ENCODE measurements at regions not wholly inside any gene's neighbourhood (a gene's known extent, or its start where the extent isn't known, plus 50 kb on each side); places are given as distances from the start of the nearest gene placed in this dataset.

GRCh38 chr16:26645614-26646013 lies 421.1 kb upstream of the C16orf82 start:
- TF ChIP-seq CTCF (IDR thresholded peaks at IDR 0.05) = no peak
- Mint-ChIP-seq H3K27me3 (peaks cover 18% of the 10 kb centered on the region), H3K36me3 (ENCODE audit: low read depth) (no peaks in the 10 kb centered on the region), H3K4me1 (ENCODE audit: low read depth) (no peaks in the 10 kb centered on the region), H3K4me3 (no peak overlapping the region), H3K27ac (no peak overlapping the region), H3K9me3 (no peaks in the 10 kb centered on the region)
- H3K27me3 ChIP-seq (ENCODE audit: control insufficient read depth in 1 of 2, insufficient read depth in 2 of 2, low read length in 2 of 2) = no peaks in the 10 kb centered on the region
- no peak overlapping the region for H3K4me3 ChIP-seq (ENCODE audit: low read length)
- ChIA-PET POLR2A (no interaction called here), CTCF (interaction anchor here (0.5 to 1.5 kb wide), 5 partner anchors 12 to 534 kb away, joined by 3 to 4 read pairs (median 3); no protein-coding TSS in a partner anchor)
- H3K36me3 ChIP-seq (ENCODE audit: insufficient read depth, low read length) = no peaks in the 10 kb centered on the region
- intact Hi-C loops (cut with DNase I, micrococcal nuclease) = no loop called here
- peaks cover 5% of the 10 kb centered on the region for H3K4me1 ChIP-seq (ENCODE audit: insufficient read depth, low read length)
- peak in 8 of 14 experiments; percentile 2 to 50 (median 28) for DNase-seq
- H3K9me3 ChIP-seq (ENCODE audit: control insufficient read depth in 1 of 2, insufficient read depth in 1 of 2, low read length in 2 of 2) = no peaks in the 10 kb centered on the region
- no peak overlapping the region for H3K27ac ChIP-seq (ENCODE audit: low read depth in 1 of 2, low read length in 2 of 2)
- no peak for ATAC-seq (ENCODE audit: poor library complexity)

GRCh38 chr16:26647870-26648269 lies 418.9 kb upstream of the C16orf82 start:
- Mint-ChIP-seq H3K36me3 (ENCODE audit: low read depth) (no peaks in the 10 kb centered on the region), H3K9me3 (no peaks in the 10 kb centered on the region), H3K27me3 (peaks cover 18% of the 10 kb centered on the region), H3K4me1 (ENCODE audit: low read depth) (no peaks in the 10 kb centered on the region), H3K27ac (no peak overlapping the region), H3K4me3 (no peak overlapping the region)
- H3K9me3 ChIP-seq (ENCODE audit: control insufficient read depth in 1 of 2, insufficient read depth in 1 of 2, low read length in 2 of 2) = no peaks in the 10 kb centered on the region
- H3K36me3 ChIP-seq (ENCODE audit: insufficient read depth, low read length) = no peaks in the 10 kb centered on the region
- ChIA-PET POLR2A (no interaction called here), CTCF (no interaction called here)
- ATAC-seq (ENCODE audit: poor library complexity) (no peak), DNase-seq (no peak)
- H3K4me3 ChIP-seq (ENCODE audit: low read length) = no peak overlapping the region
- H3K4me1 ChIP-seq (ENCODE audit: insufficient read depth, low read length) = peaks cover 5% of the 10 kb centered on the region
- no peak for TF ChIP-seq CTCF (IDR thresholded peaks at IDR 0.05)
- H3K27me3 ChIP-seq (ENCODE audit: control insufficient read depth in 1 of 2, insufficient read depth in 2 of 2, low read length in 2 of 2) = no peaks in the 10 kb centered on the region
- H3K27ac ChIP-seq (ENCODE audit: low read depth in 1 of 2, low read length in 2 of 2) = no peak overlapping the region
- intact Hi-C loops (cut with DNase I, micrococcal nuclease) = no loop called here

- no peak overlapping the region for H3K4me3 ChIP-seq (ENCODE audit: low read length)
- ATAC-seq (ENCODE audit: poor library complexity) (no peak), DNase-seq (no peak)
- TF ChIP-seq CTCF (IDR thresholded peaks at IDR 0.05) = no peak
- Mint-ChIP-seq H3K4me3 (no peak overlapping the region), H3K36me3 (ENCODE audit: low read depth) (no peaks in the 10 kb centered on the region), H3K27ac (no peak overlapping the region), H3K9me3 (no peaks in the 10 kb centered on the region), H3K4me1 (ENCODE audit: low read depth) (no peaks in the 10 kb centered on the region), H3K27me3 (peaks cover 18% of the 10 kb centered on the region)
- H3K36me3 ChIP-seq (ENCODE audit: insufficient read depth, low read length) = no peaks in the 10 kb centered on the region
- no peaks in the 10 kb centered on the region for H3K9me3 ChIP-seq (ENCODE audit: control insufficient read depth in 1 of 2, insufficient read depth in 1 of 2, low read length in 2 of 2)
- intact Hi-C loops (cut with DNase I, micrococcal nuclease) = no loop called here
- POLR2A ChIA-PET = no interaction called here
- H3K27ac ChIP-seq (ENCODE audit: low read depth in 1 of 2, low read length in 2 of 2) = no peak overlapping the region
- no peaks in the 10 kb centered on the region for H3K27me3 ChIP-seq (ENCODE audit: control insufficient read depth in 1 of 2, insufficient read depth in 2 of 2, low read length in 2 of 2)
- H3K4me1 ChIP-seq (ENCODE audit: insufficient read depth, low read length) = peaks cover 5% of the 10 kb centered on the region
- CTCF ChIA-PET = no interaction called here
Observed at GRCh38 chr16:26648851-26649250, 417.9 kb upstream of the C16orf82 start.
